Right atrium auricular region (tissue), 2 donors: ENCODE measurements at regions not wholly inside any gene's neighbourhood (a gene's known extent, or its start where the extent isn't known, plus 50 kb on each side); places are given as distances from the start of the nearest gene placed in this dataset.

Experiments used
- DNase-seq: peaks from one replicate; pipeline ENCODE4 v3.0.0-alpha.2; 2019; ENCODE audit warnings: low spot score
- H3K27ac ChIP-seq, 2 donors: fragments of 200-600 bp; sonication (generic); 1 replicate in 1 of 2; 2 replicates in 1 of 2; pipeline ENCODE4 v1.5.1; 2016 to 2019
- H3K27me3 ChIP-seq, 2 donors: fragments of 200-600 bp; sonication (generic); one replicate each; pipeline versions ENCODE4 v1.5.1 to v1.6.0; 2017 to 2019
- H3K36me3 ChIP-seq: fragments of 200-600 bp; sonication (generic); one replicate; pipeline ENCODE4 v1.5.1; 2016
- H3K4me1 ChIP-seq, 2 donors: fragments of 200-600 bp; sonication (generic); one replicate each; pipeline versions ENCODE4 v1.5.1 to v1.6.0; 2017 to 2019
- H3K4me3 ChIP-seq, 2 donors: fragments of 200-600 bp; sonication (generic); 1 replicate in 1 of 2; 2 replicates in 1 of 2; pipeline ENCODE4 v1.5.1; 2017 to 2019; ENCODE audit warnings: mild to moderate bottlenecking in 1 of 2, moderate library complexity in 1 of 2
- H3K9me3 ChIP-seq, 2 donors: fragments of 200-600 bp; sonication (generic); one replicate each; pipeline ENCODE4 v1.5.1; 2019
- TF ChIP-seq, protein P1 (sequence below), 2 donors: fragments of 200-600 bp; sonication (generic); IDR thresholded peaks; one replicate each; pipeline ENCODE4 v1.5.1; 2019; ENCODE audit warnings: antibody characterized with exemption in 2 of 2

DNA sequence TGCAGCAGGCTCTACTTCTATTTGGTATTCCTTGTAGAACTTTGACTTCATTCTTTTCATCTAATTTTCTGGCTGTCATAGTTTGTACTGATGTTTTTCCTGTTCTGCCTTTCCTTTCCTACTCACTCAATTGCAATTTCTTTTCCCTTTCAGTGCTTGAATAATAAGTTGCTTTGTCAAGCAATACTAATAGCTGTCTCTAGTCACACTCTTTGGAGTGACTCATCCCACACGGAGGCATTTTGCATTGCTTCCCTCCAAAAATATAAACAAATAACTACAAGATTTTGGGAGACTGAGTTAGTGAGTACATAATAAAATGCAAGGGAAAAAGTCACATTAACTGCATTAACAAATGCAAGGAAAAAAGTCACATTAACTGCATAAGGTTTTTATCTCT, 465.9 kb downstream of the CDH9 start:
- no peak overlapping the region for H3K27ac ChIP-seq
- no peaks in the 10 kb centered on the region for H3K27me3 ChIP-seq
- no peak overlapping the region for H3K4me3 ChIP-seq
- TF ChIP-seq, protein P1, sequence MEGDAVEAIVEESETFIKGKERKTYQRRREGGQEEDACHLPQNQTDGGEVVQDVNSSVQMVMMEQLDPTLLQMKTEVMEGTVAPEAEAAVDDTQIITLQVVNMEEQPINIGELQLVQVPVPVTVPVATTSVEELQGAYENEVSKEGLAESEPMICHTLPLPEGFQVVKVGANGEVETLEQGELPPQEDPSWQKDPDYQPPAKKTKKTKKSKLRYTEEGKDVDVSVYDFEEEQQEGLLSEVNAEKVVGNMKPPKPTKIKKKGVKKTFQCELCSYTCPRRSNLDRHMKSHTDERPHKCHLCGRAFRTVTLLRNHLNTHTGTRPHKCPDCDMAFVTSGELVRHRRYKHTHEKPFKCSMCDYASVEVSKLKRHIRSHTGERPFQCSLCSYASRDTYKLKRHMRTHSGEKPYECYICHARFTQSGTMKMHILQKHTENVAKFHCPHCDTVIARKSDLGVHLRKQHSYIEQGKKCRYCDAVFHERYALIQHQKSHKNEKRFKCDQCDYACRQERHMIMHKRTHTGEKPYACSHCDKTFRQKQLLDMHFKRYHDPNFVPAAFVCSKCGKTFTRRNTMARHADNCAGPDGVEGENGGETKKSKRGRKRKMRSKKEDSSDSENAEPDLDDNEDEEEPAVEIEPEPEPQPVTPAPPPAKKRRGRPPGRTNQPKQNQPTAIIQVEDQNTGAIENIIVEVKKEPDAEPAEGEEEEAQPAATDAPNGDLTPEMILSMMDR (IDR thresholded peaks at IDR 0.05): no peak
- no peak for DNase-seq
- no peaks in the 10 kb centered on the region for H3K36me3 ChIP-seq
- H3K9me3 ChIP-seq: no peaks in the 10 kb centered on the region
- no peaks in the 10 kb centered on the region for H3K4me1 ChIP-seq

DNA sequence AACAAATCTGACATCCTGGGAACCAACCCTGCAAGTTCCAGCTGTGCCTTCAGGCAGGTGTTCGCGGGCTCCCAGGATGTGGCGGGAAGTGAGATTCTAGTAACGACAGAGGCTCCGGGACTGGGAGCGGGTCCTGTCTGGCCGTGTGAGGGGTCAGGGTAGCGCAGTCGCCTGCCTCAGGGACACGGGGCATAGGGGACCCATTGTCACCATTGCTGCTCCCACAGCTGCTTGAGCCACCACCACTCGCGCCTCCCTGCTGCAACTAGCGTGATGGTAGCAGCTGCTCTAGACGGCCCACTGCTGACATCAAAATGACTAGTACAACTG, 468.5 kb downstream of the CDH9 start:
- Histone ChIP-seq H3K4me1 (no peaks in the 10 kb centered on the region), H3K27ac (no peak overlapping the region), H3K9me3 (no peaks in the 10 kb centered on the region), H3K4me3 (no peak overlapping the region), H3K27me3 (no peaks in the 10 kb centered on the region), H3K36me3 (no peaks in the 10 kb centered on the region)
- TF ChIP-seq, protein P1 (IDR thresholded peaks at IDR 0.05): no peak
- DNase-seq: no peak

DNA sequence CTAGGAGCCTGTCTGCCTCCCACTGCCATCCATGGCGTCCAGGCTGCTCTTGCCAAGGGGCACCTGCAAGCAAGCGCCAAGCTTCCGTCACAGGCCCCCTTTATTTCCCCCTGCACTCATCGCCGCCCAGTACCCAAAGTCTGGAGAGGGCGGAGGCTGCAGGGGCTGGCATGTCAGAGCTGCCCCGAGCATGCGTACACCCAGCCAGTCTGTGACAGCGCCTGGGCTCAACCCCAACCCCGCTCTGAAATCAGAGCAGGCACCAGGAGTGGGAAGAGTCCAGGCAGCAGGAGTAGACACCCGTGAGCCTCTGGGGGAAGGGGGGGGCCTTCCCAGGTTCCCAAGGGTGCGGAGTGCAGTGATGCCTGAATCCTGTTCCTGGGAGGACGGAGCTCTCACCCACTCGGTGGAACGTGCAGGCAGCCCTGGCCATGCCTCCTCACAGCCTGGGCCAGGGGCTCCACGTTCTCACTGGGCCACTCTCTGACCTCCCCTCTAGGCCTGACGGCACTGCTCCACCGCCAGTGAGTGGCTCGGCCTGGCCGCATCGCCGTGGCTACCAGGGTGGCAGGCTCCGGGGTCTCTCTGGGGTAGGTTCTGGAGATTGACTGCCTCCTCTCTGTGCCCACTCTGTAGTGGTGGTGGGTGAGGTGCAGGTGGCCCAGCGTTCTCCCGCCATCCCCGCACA, 469.0 kb downstream of the CDH9 start:
- Histone ChIP-seq H3K4me3 (no peak overlapping the region), H3K9me3 (no peaks in the 10 kb centered on the region), H3K27me3 (no peaks in the 10 kb centered on the region), H3K36me3 (no peaks in the 10 kb centered on the region), H3K4me1 (no peaks in the 10 kb centered on the region), H3K27ac (no peak overlapping the region)
- DNase-seq: no peak
- TF ChIP-seq, protein P1 (IDR thresholded peaks at IDR 0.05): no peak

DNA sequence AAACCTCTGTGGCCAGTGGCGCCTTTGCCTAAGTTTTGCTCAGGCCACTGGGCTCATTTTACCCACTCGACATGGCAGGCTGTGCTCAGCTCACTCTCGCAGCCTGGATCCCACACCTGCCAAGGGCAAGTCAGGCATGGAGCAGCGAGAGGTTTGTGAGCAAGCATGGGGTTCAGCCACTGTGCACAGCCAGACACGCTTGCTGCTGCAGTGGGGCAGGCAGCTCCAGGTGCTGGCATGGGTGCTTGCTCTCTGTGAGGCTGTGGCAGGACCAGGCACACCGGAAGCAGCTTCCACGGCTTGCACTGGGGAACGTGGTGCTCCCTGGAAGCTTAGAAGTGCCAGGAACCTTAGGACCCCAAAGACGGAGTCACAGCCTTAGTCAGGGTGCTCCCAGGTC, 470.1 kb downstream of the CDH9 start:
- no peak for DNase-seq

DNA sequence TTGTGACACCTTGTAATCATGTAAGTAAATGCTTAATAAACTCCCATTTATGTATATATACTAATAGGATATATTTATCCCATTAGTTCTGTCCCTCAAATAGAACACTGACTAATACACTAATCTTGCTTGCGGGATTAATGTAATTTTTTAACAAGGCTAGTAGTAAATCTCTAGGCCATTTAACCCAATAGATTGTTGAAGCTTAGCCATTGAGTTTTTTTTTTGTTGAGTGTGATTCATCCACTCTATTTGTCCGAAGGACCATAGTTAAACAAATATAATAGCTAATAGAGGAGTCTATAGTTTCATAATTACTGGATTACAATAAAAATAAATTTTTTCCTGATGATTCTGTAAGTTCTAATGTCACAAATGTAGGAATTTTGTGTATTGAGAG, 474.4 kb downstream of the CDH9 start:
- peaks cover 0 to 1% of the 10 kb centered on the region in 2 donors for H3K9me3 ChIP-seq
- TF ChIP-seq, protein P1 (IDR thresholded peaks at IDR 0.05): no peak

More for the DNA sequence above, 470.1 kb downstream of the CDH9 start:
- Histone ChIP-seq H3K27me3 (no peaks in the 10 kb centered on the region), H3K36me3 (no peaks in the 10 kb centered on the region), H3K4me1 (no peaks in the 10 kb centered on the region), H3K27ac (no peak overlapping the region), H3K9me3 (no peaks in the 10 kb centered on the region), H3K4me3 (no peak overlapping the region)
- TF ChIP-seq, protein P1 (IDR thresholded peaks at IDR 0.05): no peak

DNA sequence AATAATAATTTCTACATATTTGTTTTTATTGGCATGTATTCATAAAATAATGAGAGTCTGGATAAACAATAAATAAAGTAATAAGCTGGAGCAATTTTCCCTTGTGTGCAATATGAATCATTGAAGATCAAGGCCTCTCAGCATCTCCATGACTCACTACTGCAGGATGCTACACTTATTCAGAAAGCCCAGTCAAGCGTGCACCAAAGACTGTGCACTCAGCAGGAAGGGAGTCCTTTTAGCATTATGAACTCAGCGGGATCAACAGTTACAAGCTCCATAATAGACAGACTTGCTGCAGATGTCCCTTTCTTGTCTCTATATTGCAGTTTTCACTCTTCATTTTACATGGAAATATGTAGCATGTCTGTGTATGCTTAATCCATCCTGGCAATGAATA, 485.3 kb downstream of the CDH9 start:
- H3K4me1 ChIP-seq: no peaks in the 10 kb centered on the region
- H3K27ac ChIP-seq: no peak overlapping the region
- no peaks in the 10 kb centered on the region for H3K9me3 ChIP-seq
- no peak for DNase-seq
- no peak overlapping the region for H3K4me3 ChIP-seq
- no peaks in the 10 kb centered on the region for H3K36me3 ChIP-seq
- no peaks in the 10 kb centered on the region for H3K27me3 ChIP-seq
- TF ChIP-seq, protein P1 (IDR thresholded peaks at IDR 0.05): no peak

More for the DNA sequence above, 474.4 kb downstream of the CDH9 start:
- Histone ChIP-seq H3K27me3 (no peaks in the 10 kb centered on the region), H3K4me1 (no peaks in the 10 kb centered on the region), H3K36me3 (no peaks in the 10 kb centered on the region), H3K4me3 (no peak overlapping the region), H3K27ac (no peak overlapping the region)
- no peak for DNase-seq
